ENCODE measurements at regions not wholly inside any gene's neighbourhood (a gene's known extent, or its start where the extent isn't known, plus 50 kb on each side); places are given as distances from the start of the nearest gene placed in this dataset.

DNA sequence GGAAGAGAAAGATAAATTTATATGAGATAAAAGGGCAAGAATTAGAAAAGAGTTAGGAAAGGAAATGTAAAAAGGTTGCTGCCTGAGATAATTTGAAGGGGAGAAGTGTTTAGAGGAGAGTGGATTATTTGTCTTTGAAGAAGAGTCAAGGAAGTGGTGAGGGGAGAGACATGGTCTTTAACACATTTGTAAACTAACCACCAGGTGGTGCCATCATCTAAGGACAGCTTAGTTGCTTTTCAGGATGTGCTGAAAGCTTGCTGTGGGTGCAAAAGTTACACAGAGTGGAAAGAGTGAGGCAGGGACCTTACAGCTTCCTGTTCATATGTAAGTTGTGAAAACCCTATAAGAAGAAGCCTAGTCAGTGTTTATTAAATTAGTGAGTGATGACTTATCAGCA is 114.1 kb upstream of the DNAJC19 start:
- DNase-seq (ENCODE audit: insufficient read length) (no peak), FAIRE-seq (no peak)
- no peak for TF ChIP-seq TAF1 (IDR thresholded peaks at IDR 0.05; ENCODE audit: borderline replicate concordance, low read depth, low read length)
- TF ChIP-seq POLR2A (IDR thresholded peaks at IDR 0.05; ENCODE audit: low read depth, low read length) = no peak
- no peak for TF ChIP-seq POLR2AphosphoS5 (IDR thresholded peaks at IDR 0.05; ENCODE audit: low read depth, low read length)

- DNase-seq (ENCODE audit: insufficient read length) (no peak), FAIRE-seq (no peak)
- no peak for TF ChIP-seq TAF1 (IDR thresholded peaks at IDR 0.05; ENCODE audit: borderline replicate concordance, low read depth, low read length)
Measured at GRCh38 chr3:181086011-181086410, 96.5 kb upstream of the DNAJC19 start.

DNA sequence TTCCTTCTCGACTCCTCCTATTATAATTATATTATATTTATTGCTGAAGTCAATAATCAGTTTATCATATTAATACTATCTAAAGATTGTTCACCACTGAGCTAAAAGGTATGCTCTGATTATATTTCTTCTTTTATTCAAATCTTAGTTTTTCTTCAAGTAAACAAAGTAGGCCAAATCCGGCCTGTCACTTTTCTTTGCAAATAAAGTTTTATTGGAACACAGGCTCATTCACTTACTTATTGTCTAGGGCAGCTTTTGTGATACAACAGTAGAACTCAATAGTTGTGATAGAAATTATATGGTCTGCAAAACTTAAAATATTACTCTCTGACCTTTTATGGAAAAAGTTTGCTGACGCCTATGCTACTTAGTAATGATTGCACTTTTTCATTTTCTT is 92.4 kb upstream of the DNAJC19 start:
- FAIRE-seq (no peak), DNase-seq (ENCODE audit: insufficient read length) (no peak)
- TF ChIP-seq TAF1 (IDR thresholded peaks at IDR 0.05; ENCODE audit: borderline replicate concordance, low read depth, low read length) (no peak), POLR2A (IDR thresholded peaks at IDR 0.05; ENCODE audit: low read depth, low read length) (no peak), POLR2AphosphoS5 (IDR thresholded peaks at IDR 0.05; ENCODE audit: low read depth, low read length) (no peak)

- TF ChIP-seq TAF1 (IDR thresholded peaks at IDR 0.05; ENCODE audit: borderline replicate concordance, low read depth, low read length) = no peak
- no peak for TF ChIP-seq POLR2AphosphoS5 (IDR thresholded peaks at IDR 0.05; ENCODE audit: low read depth, low read length)
- no peak for TF ChIP-seq POLR2A (IDR thresholded peaks at IDR 0.05; ENCODE audit: low read depth, low read length)
- DNase-seq (ENCODE audit: insufficient read length) = no peak
- no peak for FAIRE-seq
Measured at GRCh38 chr3:181076558-181076957, 87.0 kb upstream of the DNAJC19 start.

- FAIRE-seq = no peak
- no peak for DNase-seq (ENCODE audit: insufficient read length)
- TF ChIP-seq POLR2AphosphoS5 (IDR thresholded peaks at IDR 0.05; ENCODE audit: low read depth, low read length) (no peak), POLR2A (IDR thresholded peaks at IDR 0.05; ENCODE audit: low read depth, low read length) (no peak), TAF1 (IDR thresholded peaks at IDR 0.05; ENCODE audit: borderline replicate concordance, low read depth, low read length) (no peak)
Measured at GRCh38 chr3:181075098-181075497, 85.6 kb upstream of the DNAJC19 start.

DNA sequence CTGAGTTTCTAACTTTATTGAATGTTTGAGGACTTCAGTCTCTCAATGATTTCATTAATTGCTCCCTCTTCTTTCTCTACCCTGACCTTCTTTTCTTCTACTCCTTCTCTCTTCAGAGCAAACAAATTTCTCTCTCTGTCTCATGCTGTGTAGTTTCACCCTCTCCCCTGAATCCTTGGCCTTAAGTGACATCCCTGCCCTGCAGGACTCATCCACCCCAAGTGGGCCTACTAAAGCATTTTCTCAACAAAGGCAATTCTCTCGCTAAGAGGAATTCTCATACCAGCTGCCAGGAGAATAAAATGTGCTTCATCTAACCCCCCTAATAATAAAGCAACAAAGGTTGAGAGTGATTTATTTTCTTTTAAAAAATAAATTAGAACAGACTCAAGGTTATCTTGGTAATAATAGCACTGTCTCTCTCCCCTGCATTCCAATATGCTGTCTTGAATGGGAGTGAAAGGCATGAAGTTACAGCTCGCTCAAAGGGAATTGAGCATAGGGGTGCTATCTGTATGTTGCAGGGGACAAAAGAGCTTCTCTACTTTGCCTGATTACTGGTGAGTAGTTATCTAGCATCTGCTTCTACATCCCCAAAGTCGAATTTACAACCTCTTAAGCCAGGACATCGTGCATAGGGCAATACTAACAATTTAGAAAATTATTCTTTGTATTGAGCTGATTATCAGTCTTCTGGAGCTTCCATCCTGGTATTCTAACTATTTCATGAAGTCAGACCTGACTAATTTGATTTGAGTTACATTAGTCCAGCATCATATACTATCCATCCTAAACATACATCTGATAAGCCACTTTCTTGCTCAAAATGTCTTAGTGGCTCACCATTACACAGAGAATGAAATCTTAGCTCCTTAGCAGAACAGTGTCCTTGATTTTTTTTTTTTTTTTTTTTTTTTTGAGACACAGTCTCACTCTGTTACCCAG is 76.9 kb upstream of the DNAJC19 start:
- no peak for DNase-seq (ENCODE audit: insufficient read length)
- TF ChIP-seq TAF1 (IDR thresholded peaks at IDR 0.05; ENCODE audit: borderline replicate concordance, low read depth, low read length) = no peak
- TF ChIP-seq POLR2A (IDR thresholded peaks at IDR 0.05; ENCODE audit: low read depth, low read length) = no peak
- no peak for TF ChIP-seq POLR2AphosphoS5 (IDR thresholded peaks at IDR 0.05; ENCODE audit: low read depth, low read length)
- no peak for FAIRE-seq

DNA sequence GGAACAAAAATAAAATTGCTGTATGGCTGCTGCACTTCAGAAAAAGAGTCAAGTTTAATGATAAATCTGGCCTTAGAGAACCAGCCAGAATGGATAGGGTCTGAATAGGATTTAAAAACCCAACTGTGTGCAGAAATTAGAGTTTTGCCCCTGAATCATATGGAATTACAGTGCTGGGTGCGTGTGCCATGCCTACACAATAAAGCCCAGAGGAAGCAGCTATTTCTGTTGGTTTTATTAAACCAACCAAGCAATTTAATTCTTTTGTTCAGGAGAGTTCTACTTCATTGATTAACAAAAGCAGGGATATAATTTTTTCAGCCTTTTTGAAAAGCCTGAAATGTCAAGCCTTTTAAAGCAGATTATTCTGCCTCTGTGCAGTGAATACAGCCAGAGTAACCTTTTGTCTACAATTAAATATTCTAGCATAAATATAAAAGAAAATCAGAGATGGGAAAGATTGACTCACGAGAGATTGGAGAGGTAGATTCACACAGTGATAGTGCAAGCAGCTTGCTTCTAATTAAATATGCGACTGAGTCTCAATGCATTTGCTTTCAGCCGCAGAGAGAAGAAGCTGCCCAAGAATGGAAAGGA is 66.7 kb upstream of the DNAJC19 start:
- FAIRE-seq (no peak), DNase-seq (ENCODE audit: insufficient read length) (no peak)
- TF ChIP-seq TAF1 (IDR thresholded peaks at IDR 0.05; ENCODE audit: borderline replicate concordance, low read depth, low read length) (no peak), POLR2AphosphoS5 (IDR thresholded peaks at IDR 0.05; ENCODE audit: low read depth, low read length) (no peak), POLR2A (IDR thresholded peaks at IDR 0.05; ENCODE audit: low read depth, low read length) (no peak)

DNA sequence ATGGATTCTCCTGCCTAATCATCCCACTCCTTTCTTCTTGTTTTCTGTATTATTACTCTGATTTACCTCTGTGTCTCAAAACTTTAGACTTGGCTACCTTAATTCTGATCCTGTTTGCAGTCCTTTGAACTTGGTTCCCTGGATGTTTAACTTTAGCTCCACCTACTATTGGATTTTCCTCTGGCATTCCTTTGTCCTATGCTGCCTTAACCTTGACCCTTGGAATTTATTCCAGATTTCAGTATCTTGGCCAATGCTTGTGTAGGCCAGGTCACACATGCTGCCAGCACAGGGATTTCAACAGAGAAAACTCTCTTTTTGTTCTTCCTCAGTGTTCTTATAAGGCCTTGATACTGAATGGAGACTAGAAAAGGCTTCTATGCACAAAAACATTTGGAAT is 65.0 kb upstream of the DNAJC19 start:
- DNase-seq (ENCODE audit: insufficient read length) = no peak
- TF ChIP-seq POLR2AphosphoS5 (IDR thresholded peaks at IDR 0.05; ENCODE audit: low read depth, low read length) (no peak), POLR2A (IDR thresholded peaks at IDR 0.05; ENCODE audit: low read depth, low read length) (no peak), TAF1 (IDR thresholded peaks at IDR 0.05; ENCODE audit: borderline replicate concordance, low read depth, low read length) (no peak)
- FAIRE-seq = no peak

- no peak for DNase-seq (ENCODE audit: insufficient read length)
- TF ChIP-seq POLR2AphosphoS5 (IDR thresholded peaks at IDR 0.05; ENCODE audit: low read depth, low read length) (no peak), TAF1 (IDR thresholded peaks at IDR 0.05; ENCODE audit: borderline replicate concordance, low read depth, low read length) (no peak), POLR2A (IDR thresholded peaks at IDR 0.05; ENCODE audit: low read depth, low read length) (no peak)
- no peak for FAIRE-seq
Measured at GRCh38 chr3:181052256-181052655, 62.7 kb upstream of the DNAJC19 start.

- no peak for DNase-seq (ENCODE audit: insufficient read length)
- no peak for FAIRE-seq
- TF ChIP-seq POLR2AphosphoS5 (IDR thresholded peaks at IDR 0.05; ENCODE audit: low read depth, low read length) (no peak), TAF1 (IDR thresholded peaks at IDR 0.05; ENCODE audit: borderline replicate concordance, low read depth, low read length) (no peak), POLR2A (IDR thresholded peaks at IDR 0.05; ENCODE audit: low read depth, low read length) (no peak)
Measured at GRCh38 chr3:181050738-181051137, 61.2 kb upstream of the DNAJC19 start.

- DNase-seq (ENCODE audit: insufficient read length) = no peak
- no peak for TF ChIP-seq TAF1 (IDR thresholded peaks at IDR 0.05; ENCODE audit: borderline replicate concordance, low read depth, low read length)
- FAIRE-seq = no peak
Measured at GRCh38 chr3:181040030-181040429, 50.5 kb upstream of the DNAJC19 start.
